Stimulated activated naive CD8-positive, alpha-beta T cell treated with anti-CD3 and anti-CD28 coated beads, Interleukin-15, Interleukin-2, amounts not matched to agents 100 U/mL and 50 U/mL, for 24 hours (primary cell): ENCODE measurements at regions not wholly inside any gene's neighbourhood (a gene's known extent, or its start where the extent isn't known, plus 50 kb on each side); places are given as distances from the start of the nearest gene placed in this dataset.
"Not testable (repeated sequence)": the region's sequence is repeated elsewhere in the genome, so short reads cannot be mapped to it uniquely, and the experiment has no call there.

Source experiments
- ATAC-seq: fragments of 150-1000 bp; cut with Tn5 transposase; one replicate; pipeline ENCODE4 v1.10.0; 2021
- DNase-seq: peaks from one replicate; pipeline ENCODE4 v3.0.0; 2021

GRCh38 chr7:76971201-76971600 lies 61.0 kb downstream of the SPDYE17 start:
- not testable (repeated sequence) for ATAC-seq, DNase-seq

DNA sequence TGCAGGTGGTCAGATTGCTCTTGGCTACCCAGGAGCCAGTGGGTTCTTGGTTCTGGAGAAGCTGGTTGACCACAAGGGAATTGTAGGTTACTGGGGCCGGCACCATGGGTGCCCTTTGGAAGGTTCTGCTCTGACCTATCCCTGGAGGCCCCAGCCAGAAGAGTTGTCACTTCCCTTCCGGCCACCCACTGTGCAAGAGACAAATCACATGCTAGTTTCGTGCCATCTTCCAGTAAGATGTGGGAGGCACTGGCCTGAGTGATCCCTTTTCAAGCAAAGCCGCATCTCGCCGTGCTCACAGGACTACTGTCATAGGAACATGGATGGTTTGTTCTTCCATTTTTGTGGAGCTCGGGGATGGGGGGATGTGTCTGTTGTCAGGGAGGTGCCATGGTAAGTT lies 62.3 kb downstream of the SPDYE17 start:
- ATAC-seq, DNase-seq: not testable (repeated sequence)

DNA sequence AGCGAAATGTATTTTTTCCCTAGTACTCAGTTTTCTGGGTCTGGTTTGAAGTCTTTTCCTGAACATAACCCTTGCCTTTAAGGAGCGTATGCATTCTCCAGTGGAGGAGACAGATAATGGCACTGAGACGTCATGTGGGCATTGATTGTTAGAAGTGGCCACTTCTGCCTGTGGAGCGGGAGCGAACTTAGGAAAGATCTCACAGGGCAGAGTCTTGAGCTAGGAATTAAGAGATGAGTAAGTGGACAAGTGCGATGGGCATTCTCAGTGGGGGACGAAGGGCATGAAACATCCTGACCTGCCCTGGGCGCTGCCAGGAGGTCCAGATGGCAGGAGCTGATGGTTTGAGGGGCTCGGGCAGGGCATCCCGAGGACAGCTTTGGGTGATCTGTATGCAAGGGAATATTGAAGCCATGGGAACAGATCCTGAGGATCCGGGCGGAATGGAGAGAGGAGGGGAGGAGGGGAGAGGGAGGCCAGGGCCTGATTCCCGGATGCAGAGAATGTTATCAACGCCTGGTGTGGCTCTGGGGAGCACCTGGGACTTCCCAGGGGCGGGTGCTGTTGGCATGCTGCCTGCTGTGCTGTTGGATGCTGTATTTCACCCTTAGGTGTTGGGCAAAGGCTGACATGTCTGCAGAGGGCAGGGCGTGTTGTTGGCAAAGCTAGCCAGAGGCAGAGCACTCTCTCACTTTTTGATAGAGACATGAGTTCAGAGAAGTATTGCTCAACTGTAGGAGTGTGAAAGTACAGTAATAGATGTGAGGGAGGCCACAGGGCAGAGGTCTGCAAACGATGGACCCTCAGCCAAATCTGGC lies 66.2 kb downstream of the SPDYE17 start:
- not testable (repeated sequence) for ATAC-seq, DNase-seq

- DNase-seq, ATAC-seq: not testable (repeated sequence)
Observed at GRCh38 chr7:76964050-76964449, 68.1 kb downstream of the SPDYE17 start.

DNA sequence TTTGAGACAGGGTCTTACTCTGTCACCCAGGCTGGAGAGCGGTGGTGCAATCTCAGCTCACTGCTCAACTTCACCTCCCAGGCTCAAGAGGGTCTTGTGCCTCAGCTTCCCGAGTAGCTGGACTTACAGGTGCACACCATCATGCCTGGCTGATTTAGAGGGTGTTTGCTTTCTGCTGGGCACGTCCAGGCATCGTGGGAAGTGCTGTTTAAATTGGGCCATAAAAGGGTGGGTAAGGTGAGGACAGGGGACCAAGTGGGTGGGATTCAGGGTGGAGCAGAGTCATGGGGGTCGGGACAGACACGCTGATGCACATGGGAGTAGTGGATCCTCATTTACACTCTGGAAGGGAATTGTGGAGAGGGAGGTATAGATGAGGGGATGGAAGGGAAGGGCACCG lies 69.1 kb downstream of the SPDYE17 start:
- not testable (repeated sequence) for ATAC-seq, DNase-seq

DNA sequence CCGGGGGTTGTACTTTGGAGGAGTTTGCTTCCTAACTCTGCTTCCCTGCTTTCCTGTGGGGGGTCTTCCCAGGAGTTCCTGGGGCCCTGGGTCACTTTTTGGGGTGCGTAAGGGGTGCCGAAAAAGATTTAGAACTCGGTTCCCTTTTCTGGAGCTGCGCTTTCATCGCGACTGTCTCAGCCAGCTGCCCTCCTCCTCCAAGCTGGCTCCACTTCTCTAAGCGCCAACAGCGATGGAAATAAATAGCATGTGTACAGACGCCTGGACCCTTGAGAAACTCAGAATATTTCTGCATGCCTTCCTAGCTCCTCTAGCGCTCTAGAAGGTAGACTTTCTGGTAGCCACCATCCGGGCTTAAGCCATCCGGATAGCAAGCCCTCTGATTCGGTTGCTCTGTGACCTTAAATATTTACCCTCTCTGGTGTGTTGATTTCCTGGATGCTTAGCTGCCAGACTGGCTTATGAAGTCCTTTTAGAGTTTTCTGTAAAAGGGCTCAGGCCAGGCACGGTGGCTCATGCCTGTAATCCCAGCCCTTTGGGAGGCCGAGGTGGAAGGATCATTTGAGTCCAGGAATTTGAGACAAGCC lies 71.7 kb downstream of the SPDYE17 start:
- ATAC-seq, DNase-seq: not testable (repeated sequence)

GRCh38 chr7:76959573-76960399 lies 72.4 kb downstream of the SPDYE17 start:
- ATAC-seq, result peak; percentile 100

GRCh38 chr7:76956531-76956930 lies 75.6 kb downstream of the SPDYE17 start:
- DNase-seq, ATAC-seq: not testable (repeated sequence)

More at GRCh38 chr7:76959573-76960399, 72.4 kb downstream of the SPDYE17 start:
- not testable (repeated sequence) for DNase-seq

- DNase-seq, ATAC-seq: not testable (repeated sequence)
Observed at GRCh38 chr7:76955124-76955523, 77.0 kb downstream of the SPDYE17 start.

GRCh38 chr7:76944603-76945002 lies 87.6 kb downstream of the SPDYE17 start:
- ATAC-seq, result peak; percentile 97
- not testable (repeated sequence) for DNase-seq

- ATAC-seq, DNase-seq: not testable (repeated sequence)
Observed at GRCh38 chr7:76941809-76942765, 90.1 kb downstream of the SPDYE17 start.

GRCh38 chr7:76937781-76938180 lies 94.4 kb downstream of the SPDYE17 start:
- ATAC-seq, result not testable (repeated sequence)

GRCh38 chr7:76937330-76937729 lies 94.8 kb downstream of the SPDYE17 start:
- DNase-seq, ATAC-seq: not testable (repeated sequence)

More at GRCh38 chr7:76937781-76938180, 94.4 kb downstream of the SPDYE17 start:
- not testable (repeated sequence) for DNase-seq

- DNase-seq, ATAC-seq: not testable (repeated sequence)
Observed at GRCh38 chr7:76936346-76936745, 95.8 kb downstream of the SPDYE17 start.

- not testable (repeated sequence) for DNase-seq
Observed at GRCh38 chr7:76934711-76935110, 97.5 kb downstream of the SPDYE17 start.

DNA sequence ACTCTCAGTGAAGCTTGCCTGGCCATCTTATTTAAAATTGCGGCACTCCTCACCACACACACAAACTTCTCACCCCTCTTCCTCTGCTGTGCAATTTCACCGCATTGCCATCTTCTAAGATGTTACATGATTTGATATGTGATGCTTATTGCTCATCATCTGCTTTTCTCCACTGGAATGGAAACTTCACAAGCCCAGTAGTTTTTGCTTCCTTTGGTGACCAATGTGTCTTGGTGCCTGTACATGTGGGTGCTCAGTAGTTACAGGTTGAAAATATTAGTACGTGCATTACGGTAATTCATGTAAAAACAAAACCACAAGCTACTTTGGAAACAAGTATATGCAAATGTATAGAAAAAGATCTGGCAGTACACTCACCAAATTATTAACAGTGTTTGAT lies 99.2 kb downstream of the SPDYE17 start:
- not testable (repeated sequence) for DNase-seq
- peak; percentile 82 for ATAC-seq

More at GRCh38 chr7:76934711-76935110, 97.5 kb downstream of the SPDYE17 start:
- not testable (repeated sequence) for ATAC-seq

DNA sequence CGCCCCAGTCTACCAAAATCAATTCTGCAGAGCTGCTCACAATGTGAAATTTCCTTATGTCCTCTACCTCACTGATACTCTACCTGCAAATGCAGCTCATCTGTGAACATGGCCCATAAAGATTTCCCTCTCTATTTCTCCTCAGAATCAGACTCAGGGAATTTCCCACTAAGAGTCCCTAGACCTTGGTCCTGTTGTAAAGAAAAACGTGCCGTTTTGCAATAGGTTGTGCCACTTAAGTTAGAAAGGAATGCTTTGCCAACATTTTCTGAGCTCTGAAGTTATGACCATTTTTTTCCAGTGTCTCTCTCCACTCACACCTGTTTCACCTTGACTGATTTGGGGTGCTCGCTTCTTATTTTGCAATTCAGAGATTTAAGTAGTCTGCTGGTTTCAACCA lies 100.7 kb downstream of the SPDYE17 start:
- ATAC-seq, DNase-seq: not testable (repeated sequence)

- ATAC-seq, DNase-seq: not testable (repeated sequence)
Observed at GRCh38 chr7:76930416-76930815, 101.7 kb downstream of the SPDYE17 start.

GRCh38 chr7:76928751-76929150 lies 103.4 kb downstream of the SPDYE17 start:
- ATAC-seq, DNase-seq: not testable (repeated sequence)

- ATAC-seq, DNase-seq: not testable (repeated sequence)
Observed at GRCh38 chr7:76927741-76928393, 104.3 kb downstream of the SPDYE17 start.
